HG03378 (cell line): ENCODE measurements at regions not wholly inside any gene's neighbourhood (a gene's known extent, or its start where the extent isn't known, plus 50 kb on each side); places are given as distances from the start of the nearest gene placed in this dataset.

ENCODE experiments used
- ATAC-seq: cut with Tn5 transposase; IDR thresholded peaks from one replicate; pipeline ENCODE4 v1.9.1; 2021; ENCODE audit warnings: mild to moderate bottlenecking, moderate library complexity; ENCODE audit not compliant: unreplicated experiment

DNA sequence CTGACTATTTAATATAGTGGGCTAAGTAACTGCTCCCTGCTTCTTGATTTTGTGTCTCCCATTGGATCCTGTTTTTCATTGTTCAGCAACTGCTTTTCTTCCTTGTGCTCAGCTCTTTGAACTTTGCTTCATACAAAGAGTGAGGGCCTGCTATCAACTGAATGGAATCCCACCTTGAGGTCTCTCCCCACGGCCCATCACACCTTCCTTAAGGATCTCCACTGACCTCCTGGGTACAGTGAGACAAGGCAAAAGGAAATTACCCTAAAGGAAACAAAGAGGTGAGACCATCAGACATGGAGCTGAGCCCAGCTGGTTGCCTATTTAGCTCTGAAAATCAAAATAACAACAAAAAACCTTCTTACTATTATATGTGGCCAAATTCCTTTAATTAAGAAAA, 91.3 kb upstream of the RPL34 start:
- ATAC-seq, result no peak

DNA sequence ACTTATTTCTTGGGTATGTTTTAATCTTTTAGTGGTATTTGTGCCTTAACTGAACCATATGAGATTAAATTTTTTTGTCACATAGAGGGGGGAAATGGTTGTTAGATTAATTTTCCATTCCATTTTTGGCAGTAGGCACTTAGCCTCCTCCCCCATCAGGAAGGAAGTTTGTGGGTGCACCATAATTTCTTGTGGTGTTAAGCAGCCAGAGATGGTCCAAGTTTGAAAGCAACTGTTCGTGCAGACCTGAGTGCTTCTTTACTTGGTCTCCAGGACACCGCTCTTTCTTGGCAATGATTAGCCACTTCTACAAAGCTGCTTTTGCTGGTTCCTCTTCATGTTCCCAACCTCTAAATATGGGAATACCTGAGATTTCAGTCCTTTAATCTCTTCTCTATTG, 92.7 kb upstream of the RPL34 start:
- ATAC-seq, result peak; percentile 78

DNA sequence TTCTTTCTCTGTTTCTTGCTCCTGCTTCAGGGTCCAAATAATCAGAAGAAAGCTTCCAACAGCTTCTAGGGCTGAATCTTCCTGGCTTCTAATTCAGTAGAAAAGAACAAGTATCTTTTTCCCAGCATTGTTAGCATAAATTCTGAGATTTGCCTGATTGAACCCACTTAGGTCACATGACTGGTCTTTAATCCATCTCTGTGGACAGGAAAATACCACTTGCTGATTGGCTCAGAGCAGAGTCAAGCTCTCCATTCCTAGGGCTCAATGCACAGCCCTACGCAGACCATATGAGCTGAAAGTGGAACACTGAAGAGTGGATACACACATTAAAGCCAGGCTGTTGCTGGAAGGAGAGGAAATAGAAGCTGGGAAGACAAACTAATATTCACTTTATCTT, 99.6 kb upstream of the RPL34 start:
- no peak for ATAC-seq

DNA sequence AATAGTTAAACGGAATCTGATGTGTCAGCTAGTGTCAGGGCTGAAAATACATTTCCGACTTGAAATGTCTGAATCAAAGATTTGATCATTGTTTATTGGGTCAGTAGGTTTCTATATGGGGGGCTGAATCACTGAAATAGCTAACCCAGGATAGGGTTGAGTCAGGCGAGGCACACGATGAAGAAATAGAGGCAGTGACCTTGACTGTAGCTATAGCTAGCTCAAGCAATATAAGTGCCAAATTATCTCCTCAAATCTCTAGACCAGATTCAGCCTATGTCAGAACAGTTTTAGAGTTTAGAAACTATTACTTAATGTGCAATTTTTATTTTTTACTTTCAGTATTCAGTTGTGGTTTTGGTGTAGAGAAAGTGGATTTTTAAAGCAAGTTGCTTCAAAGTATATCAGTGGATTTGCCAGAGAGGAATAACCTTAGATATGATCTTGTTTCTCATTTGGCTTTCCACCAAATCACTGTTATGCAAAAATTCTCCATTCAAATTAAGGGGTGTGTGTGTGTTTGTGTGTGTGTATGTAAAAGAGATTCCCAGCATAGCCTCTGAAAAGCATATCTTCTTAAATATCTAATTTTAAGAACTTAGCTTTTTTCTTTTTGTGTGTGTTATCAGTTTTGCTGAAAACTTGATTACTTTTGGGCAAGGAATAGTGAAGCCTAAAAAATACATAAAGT, 100.3 kb upstream of the RPL34 start:
- ATAC-seq, result no peak

DNA sequence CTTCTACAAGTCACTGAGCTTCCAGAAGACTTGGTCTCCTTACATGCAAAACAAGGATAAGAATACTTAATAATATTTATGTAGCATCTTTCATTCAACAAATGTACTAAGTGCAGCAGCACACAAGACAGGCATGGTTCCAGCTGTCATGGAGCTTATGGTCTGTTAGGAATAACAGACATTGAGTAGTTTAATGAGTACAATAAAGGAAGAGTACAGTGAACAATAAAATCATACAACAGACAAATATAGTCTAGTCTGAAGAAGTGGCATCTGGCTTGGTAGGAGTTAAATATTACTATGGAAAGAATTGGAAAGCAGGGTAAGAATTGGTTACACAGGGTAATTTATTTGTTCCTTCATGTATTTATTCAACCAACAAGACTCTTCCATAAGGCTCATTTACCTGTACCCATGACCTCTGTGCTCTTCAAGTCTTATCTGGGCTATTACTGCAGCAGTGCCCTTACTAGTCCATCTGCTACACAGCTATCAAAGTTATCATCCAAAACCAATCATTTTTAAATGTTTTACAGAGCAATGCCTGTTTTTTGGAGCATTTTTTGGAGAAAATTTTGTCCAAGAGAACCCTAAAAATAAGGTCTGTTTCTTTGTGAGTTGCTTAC, 101.1 kb upstream of the RPL34 start:
- no peak for ATAC-seq

DNA sequence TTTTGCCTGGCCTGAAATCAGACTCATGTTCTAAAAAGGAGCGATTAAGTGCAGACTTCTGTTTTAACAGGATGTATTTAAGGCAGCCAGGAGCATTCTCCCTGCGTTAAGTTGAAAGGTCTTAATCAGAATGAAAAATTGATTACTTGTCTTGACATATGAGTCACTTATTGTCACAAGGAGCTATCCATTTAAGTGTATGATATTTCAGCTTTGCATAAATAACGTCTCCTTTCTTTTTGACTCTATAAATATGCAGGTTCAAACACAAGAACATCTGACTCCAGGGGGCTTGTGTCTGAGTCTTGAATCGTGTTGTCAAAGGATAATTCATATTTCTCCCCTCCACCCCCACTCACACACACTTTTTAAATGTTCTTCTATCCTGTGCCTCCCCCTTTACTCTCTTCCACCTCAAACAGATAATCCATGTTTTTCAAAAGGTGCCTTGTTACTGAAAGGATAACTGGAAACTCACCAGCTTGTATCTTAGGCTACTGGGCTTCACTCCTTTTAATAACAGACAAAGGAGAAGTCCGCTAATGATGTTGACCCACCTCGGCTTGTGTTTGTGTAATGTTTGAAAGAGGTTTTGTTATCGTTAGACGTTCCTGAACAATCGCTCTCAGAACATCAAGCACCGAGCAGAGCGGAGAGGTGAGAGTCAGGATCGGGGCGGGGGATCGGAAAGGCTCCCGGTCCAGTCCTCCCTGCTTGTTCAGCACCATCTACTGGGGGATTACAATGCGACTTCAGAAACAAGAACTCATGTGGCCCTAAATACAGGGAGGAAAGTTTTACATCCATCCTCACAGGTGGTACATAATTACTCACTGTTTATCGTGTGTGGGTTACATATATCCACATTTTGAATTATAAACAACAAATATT, 107.5 kb upstream of the RPL34 start:
- ATAC-seq, result no peak

DNA sequence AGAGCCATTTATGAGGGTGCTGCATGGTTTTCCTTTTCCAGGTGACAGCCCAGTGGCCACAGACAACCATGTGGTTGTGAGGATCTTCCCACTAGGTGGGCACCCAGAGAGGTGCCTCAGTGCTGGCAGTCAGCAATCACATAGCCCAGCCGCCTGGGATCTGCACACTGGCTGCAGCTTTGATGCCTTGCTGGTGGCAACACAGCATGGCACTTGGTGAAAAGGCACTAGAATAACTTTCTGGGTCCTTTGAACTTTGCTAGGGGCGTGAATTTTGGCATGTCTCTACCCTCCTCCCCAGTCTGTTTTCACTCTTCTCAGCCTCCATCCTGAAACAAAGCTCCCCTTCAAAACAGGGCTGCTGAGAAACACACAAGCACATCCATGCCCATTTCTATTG, 108.8 kb upstream of the RPL34 start:
- ATAC-seq, result no peak

DNA sequence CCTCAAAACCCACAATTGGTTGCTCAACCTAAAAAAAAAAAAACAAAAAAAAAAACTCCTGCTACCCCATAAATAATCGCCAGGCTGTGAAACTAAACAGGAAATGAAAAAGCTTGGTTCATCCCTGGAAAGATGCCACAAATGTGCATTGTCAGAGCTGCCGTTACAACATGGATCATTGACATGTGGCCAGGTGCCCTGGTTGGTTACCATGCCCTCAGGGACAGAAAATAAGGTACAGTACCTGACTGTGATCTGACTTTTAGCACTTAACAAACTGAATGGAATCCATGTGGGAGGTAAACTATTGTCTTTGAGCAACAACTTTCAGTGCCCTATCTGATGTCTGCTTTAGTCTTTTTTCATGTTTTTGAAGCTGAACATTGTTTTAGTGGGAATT, 118.0 kb upstream of the RPL34 start:
- no peak for ATAC-seq

DNA sequence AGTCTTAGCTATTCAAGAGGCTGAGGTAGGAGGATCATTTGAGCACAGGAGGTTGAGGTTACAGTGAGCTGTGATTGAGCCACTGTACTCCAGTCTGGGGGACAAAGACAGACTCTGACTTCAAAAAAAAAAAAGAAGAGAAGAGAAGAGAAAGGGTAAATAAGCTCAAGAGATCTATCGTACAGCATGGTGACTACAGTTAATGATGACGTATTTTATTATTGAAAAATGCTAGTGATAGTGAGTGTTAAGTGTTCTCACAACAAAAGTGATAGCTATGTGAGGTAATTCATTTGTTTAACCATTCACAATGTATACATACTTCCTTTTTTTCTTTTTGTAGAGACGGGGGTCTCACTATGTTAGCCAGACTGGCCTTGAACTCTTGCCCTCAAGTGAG, 121.5 kb upstream of the RPL34 start:
- ATAC-seq, result no peak

DNA sequence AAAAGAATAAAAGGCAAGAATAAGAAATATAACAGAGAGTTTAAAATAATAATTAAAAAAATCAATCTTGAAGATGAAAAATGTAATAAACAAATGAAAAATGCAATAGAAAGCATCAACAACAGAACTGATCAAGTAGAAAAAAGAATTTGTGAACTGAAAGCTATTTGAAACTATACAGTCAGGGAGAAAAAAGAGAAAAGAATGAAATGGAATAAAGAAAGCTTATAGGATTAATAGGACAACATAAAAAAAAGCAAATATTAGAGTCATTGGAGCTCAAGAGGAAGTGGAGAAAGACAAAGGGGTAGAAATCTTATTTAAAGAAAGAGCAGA, 126.8 kb upstream of the RPL34 start:
- ATAC-seq, result no peak

DNA sequence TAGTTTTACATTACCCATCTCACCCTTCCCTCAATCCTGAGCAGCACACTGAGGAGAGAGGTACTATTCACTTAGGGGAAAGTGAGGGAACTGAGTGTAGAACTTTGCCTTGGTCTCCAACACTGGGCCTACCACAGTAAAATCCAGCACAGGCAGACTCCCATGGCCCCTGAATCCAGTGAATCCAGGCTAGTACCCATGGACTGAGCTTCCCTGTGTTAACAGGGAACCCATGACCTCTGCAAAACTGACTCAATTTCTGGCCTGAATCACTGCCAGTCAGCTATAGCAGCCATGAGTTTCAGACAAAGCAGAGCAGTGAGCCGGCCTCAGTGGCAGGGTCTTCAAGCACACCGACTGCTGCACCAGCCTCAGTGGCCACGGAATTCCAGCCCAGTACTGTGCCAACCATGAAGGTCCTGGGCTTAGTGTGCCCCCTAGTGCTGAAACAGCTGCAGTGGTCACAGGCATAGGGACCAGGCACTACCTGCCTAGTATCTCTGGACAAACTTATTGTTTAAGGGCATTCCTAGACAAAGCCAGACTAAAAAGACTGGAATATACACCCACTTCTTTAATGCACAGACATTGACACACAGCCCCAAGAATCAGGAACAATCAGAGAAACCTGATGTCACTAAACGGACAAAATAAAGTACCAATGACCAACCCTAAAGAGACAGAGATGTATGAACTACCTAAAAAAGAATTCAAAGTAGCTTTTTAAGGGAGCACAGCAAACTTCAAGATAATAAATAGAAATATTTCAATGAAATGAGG, 127.4 kb upstream of the RPL34 start:
- no peak for ATAC-seq

DNA sequence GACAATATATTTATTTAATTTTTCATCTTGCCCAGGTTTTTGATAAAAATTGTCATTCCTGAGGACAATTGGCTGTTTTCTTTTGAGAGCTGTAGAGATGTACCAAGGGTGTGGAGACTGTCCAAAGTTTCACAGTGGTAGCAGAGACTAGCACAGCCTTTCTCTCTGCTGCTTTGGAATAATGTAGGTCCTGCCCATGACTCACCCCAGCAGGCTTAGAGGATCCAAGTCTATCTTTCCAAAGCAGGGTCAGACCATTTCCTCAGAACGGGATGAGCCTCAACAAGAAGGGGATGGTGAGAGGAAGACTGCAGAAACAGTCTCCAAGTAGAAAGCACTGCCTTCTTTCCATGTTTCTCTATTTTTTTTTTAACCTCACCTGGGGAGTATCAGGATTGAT, 131.5 kb upstream of the RPL34 start:
- ATAC-seq, result no peak

DNA sequence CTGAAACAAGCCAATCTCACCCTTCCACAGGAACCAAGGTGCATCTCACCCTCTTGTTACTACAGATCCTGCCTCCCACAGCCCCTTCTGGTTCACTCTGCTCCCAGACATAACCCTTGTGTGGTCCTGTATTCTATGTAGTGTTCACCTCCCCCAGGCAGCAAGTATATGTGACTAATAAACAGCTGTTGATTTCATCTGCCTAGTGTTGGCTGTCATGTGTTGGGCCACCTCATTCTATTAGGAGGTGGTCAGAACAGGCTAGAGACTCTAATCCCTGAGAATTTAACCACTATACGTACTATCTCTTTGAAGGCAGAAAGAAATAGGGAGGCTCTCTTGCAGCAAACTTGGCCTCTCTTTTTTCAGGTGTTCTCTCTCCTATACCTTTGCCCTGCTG, 134.3 kb upstream of the RPL34 start:
- no peak for ATAC-seq

DNA sequence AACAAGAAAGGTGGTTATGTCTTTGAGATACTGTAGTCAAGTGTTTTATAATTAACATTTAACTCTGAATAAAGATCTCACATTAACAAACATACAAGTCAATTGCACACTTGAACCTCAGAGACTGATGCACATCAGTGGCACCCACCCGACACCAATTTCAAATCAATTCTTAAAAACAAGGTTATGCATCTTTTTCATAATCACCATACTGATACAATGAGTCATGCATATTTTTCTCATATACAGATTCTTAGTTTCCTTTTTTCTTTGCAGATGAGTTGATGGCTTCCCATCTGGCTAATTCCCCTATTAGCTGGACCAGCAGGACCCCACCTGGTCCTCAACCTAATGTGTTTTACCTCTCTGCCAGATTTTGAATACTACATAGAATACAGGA, 136.2 kb upstream of the RPL34 start:
- no peak for ATAC-seq

DNA sequence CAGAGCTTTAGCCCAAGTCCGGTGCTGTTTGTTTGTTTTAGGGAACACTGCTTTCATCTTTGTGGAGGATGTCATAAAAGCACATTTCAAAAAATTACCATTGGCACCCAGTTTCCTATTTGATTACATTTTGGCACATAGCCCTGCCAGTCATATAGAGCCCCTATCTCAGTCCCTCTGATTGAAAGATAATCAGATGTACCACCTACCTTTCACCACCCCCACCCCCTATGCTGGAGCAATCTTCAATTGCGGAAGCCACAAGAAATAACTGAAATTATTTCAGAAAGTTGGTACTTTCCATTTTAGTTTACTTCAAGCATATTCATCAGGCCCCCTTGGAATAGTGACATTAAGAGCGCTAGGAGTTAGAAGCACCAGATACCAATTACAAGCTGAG, 136.7 kb upstream of the RPL34 start:
- ATAC-seq, result no peak

DNA sequence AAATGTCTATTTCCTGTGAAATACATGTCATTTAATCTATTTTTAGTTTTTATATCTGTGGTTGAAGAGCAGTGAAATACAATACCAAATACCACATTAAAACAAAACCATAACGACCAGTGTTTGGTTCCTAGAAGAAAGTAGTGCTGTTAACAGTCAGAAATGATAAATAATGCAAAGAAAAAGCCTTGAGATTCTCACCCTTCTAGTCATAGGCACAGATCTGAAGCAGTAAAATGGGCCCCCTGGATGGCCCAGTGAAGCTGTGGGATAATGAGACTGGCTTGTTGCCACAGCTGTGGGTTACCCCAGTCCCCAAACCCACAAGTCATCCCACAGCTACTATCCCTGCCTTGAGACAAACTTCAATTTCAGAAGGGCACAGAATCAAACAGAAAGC, 137.3 kb upstream of the RPL34 start:
- ATAC-seq, result no peak

DNA sequence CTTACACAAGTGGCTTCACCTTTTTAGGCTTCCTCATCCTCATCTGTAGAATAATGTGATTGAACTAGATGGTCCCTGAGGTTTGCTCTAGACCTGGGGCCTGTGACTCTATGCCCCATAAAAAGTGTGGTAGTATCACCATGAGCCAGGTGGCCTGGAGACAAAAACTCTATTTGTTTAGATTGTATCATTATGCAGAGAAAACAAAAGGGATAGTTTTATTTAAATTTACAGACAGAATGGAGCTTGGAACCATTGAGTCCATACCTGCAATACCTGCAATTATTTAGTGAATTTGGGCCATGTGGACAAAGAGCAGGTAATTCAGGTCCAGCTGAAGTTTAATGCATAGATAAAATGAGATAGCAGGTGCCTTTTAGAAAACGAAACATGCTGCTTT, 139.5 kb upstream of the RPL34 start:
- ATAC-seq, result no peak

DNA sequence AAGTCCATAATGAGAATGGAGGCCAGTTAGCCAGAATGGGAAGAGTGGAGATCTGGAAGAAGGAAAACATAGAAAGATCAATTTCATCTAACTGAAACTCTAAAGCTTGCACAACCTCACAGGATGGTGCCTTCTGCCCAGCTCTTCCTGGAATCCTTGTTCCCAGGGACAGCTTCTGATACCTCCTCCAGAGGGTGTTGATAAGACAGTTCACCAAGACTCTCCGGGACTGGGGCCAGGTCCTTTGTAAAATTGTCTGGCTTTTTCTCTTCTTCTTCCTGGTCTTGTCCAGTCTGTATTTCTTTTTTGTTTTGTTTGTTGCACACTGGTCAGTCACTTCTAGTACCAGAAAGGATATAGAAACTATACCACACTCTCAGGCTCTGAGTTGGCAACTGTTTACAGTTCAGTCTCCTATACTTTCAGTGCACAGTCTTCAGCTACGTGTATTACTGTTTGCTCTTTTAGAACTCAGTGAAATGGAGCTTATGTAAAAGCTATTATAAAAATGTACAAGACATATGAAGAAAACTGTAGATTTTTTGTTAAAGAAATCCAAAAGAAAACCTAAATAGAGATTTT, 142.8 kb upstream of the RPL34 start:
- no peak for ATAC-seq

DNA sequence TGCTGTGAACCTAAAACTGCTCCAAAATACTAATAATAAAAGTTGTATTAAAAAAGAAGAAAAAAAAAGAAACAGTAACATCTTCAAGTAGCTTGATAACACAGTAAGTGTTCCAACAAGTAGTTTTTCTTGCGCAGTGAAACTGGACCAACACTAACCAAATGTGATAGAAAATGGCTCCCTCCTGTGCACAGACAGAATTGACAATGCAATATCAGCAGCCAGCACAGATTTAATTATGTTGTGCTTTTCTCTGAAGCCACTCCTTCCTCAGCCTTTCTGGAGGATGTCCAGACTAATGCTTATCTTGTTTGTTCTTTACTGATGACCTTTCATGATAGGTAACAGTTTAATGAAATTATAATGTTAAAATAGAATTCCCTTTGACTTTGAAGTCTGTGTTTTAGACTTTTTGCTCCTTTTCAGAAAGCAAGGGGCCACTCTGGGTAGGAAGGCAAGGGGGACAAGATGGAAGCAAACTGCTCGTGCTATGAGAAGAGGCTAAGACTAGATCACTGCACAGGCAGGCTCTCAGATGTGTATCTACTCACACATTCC, 147.1 kb upstream of the RPL34 start:
- no peak for ATAC-seq

DNA sequence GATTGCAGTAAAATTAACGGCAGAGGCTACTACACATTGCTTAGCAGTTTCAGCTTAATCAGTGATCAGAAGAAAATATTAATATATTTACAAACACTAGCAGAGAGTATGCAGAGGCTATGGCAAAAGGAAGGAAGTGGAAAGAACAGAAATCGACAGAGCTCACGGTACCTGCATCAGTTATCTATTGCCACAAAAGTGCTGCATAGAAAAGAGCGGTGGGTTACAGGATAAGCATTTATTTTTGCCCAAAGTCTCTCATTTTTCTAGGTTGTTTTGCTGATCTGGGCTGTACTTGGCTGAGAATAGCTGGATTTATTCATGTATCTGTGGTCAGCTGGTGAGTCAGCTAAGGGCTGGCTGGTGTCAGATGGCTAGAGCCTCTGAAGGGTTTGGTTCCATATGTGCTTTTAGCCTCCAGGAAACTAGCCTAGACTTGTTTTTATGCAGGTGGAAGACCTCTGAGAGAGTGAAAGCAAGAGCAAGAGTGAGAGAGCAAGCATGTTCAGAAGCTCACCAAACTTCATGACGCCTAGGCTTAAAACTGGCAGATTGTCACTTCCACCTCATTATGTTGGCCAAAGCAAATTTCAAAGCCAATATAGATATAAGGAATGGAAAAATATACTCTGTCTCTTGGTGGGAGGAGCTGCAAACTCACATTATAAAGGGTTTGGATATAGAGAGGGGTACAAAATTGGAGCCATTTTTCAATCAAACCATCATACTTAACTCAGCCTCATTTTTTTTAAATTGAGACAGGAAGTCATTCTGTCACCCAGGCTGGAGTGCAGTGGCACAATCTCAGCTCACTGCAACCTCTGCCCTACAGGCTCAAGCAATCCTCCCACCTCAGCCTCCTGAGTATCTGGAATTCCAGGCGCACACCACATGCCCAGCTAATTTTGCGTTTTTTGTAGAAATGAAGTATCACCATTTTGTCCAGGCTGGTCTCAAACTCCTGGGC, 153.2 kb upstream of the RPL34 start:
- peak; percentile 98 for ATAC-seq
